OCI-LY3 (cell line): ENCODE measurements at regions not wholly inside any gene's neighbourhood (a gene's known extent, or its start where the extent isn't known, plus 50 kb on each side); places are given as distances from the start of the nearest gene placed in this dataset.

Experiments used
- H2AFZ ChIP-seq: fragments of 200-600, 300-600 bp; shearing (Covaris generic); 2 replicates; pipeline ENCODE4 v1.6.0; 2014; ENCODE audit warnings: antibody characterized with exemption, low read depth, low read length
- H3K27ac ChIP-seq: fragments of 200-600, 300-600 bp; sonication (generic); 2 replicates; pipeline ENCODE4 v1.5.1; 2014; ENCODE audit warnings: mild to moderate bottlenecking, low read length, moderate library complexity, mixed read lengths
- H3K27me3 ChIP-seq: fragments of 200-600, 300-600 bp; sonication (generic); 2 replicates; pipeline ENCODE4 v1.6.1; 2014; ENCODE audit warnings: low read depth, low read length, mixed read lengths
- H3K36me3 ChIP-seq: fragments of 200-600, 300-600 bp; sonication (generic); replicated peaks from 2 replicates; pipeline ENCODE3; 2014; ENCODE audit warnings: low read depth, low read length, mixed read lengths
- H3K4me1 ChIP-seq: fragments of 300-600, 200-600 bp; sonication (generic); 2 replicates; pipeline ENCODE4 v1.6.1; 2014; ENCODE audit warnings: low read length, mixed read lengths
- H3K4me2 ChIP-seq: fragments of 200-600, 300-600 bp; sonication (generic); 2 replicates; pipeline ENCODE4 v1.6.1; 2014; ENCODE audit warnings: low read length, mixed read lengths
- H3K4me3 ChIP-seq: fragments of 300-600, 200-600 bp; sonication (generic); 2 replicates; pipeline ENCODE4 v1.5.1; 2014; ENCODE audit warnings: antibody characterized with exemption, mild to moderate bottlenecking, low read length, moderate library complexity
- H3K79me2 ChIP-seq: fragments of 300-600, 200-600 bp; shearing (Covaris generic); 2 replicates; pipeline ENCODE4 v1.6.1; 2014; ENCODE audit warnings: mild to moderate bottlenecking, low read length, mixed read lengths
- H3K9ac ChIP-seq: fragments of 300-600, 200-600 bp; shearing (Covaris generic); 2 replicates; pipeline ENCODE4 v1.6.0; 2014; ENCODE audit warnings: mild to moderate bottlenecking, low read length, moderate library complexity
- H3K9me3 ChIP-seq: fragments of 200-600, 300-600 bp; shearing (Covaris generic); 2 replicates; pipeline ENCODE4 v1.6.1; 2014; ENCODE audit warnings: low read length, mixed read lengths; ENCODE audit not compliant: insufficient read depth
- H4K20me1 ChIP-seq: fragments of 200-600, 300-600 bp; sonication (generic); 2 replicates; pipeline ENCODE4 v1.6.1; 2016; ENCODE audit warnings: low read length, mixed read lengths; ENCODE audit not compliant: insufficient read depth
- CTCF ChIP-seq: fragments of 200-600, 300-600 bp; sonication (generic); IDR thresholded peaks from 2 replicates; pipeline ENCODE4 v1.5.1; 2014; ENCODE audit warnings: antibody characterized with exemption, low read length, low read depth
- EZH2phosphoT487 ChIP-seq: fragments of 200-600 bp; shearing (Covaris generic); IDR thresholded peaks from 2 replicates; pipeline ENCODE4 v1.6.1; 2018; ENCODE audit warnings: antibody characterized with exemption, mixed run types, low read depth

GRCh38 chr6:121748376-121748775, 312.9 kb downstream of the GJA1 start:
- H3K4me1 ChIP-seq = no peaks in the 10 kb centered on the region
- no peak overlapping the region for H3K4me3 ChIP-seq
- H3K4me2 ChIP-seq = no peak overlapping the region
- H3K36me3 ChIP-seq = no peaks in the 10 kb centered on the region
- no peaks in the 10 kb centered on the region for H3K9me3 ChIP-seq
- H3K27me3 ChIP-seq = no peaks in the 10 kb centered on the region
- TF ChIP-seq CTCF = no peak
- no peak for TF ChIP-seq EZH2phosphoT487
- H3K79me2 ChIP-seq = no peaks in the 10 kb centered on the region
- H4K20me1 ChIP-seq = no peaks in the 10 kb centered on the region
- no peak overlapping the region for H2AFZ ChIP-seq
- no peak overlapping the region for H3K9ac ChIP-seq
- no peak overlapping the region for H3K27ac ChIP-seq

- Histone ChIP-seq H3K27ac (no peak overlapping the region), H3K9ac (no peak overlapping the region), H3K4me3 (no peak overlapping the region), H3K79me2 (no peaks in the 10 kb centered on the region), H3K4me2 (no peak overlapping the region), H4K20me1 (no peaks in the 10 kb centered on the region), H3K36me3 (no peaks in the 10 kb centered on the region), H3K9me3 (no peaks in the 10 kb centered on the region), H3K4me1 (no peaks in the 10 kb centered on the region), H3K27me3 (no peaks in the 10 kb centered on the region), H2AFZ (no peak overlapping the region)
- no peak for TF ChIP-seq EZH2phosphoT487
- TF ChIP-seq CTCF = no peak
These were observed 313.4 kb downstream of the GJA1 start for GRCh38 chr6:121748850-121749249.

GRCh38 chr6:121755485-121755884, 320.0 kb downstream of the GJA1 start:
- Histone ChIP-seq H3K27ac (no peak overlapping the region), H3K4me3 (no peak overlapping the region), H2AFZ (no peak overlapping the region), H3K36me3 (no peaks in the 10 kb centered on the region), H4K20me1 (no peaks in the 10 kb centered on the region), H3K4me2 (no peak overlapping the region), H3K4me1 (no peaks in the 10 kb centered on the region), H3K9me3 (no peaks in the 10 kb centered on the region), H3K9ac (no peak overlapping the region), H3K79me2 (no peaks in the 10 kb centered on the region), H3K27me3 (no peaks in the 10 kb centered on the region)
- TF ChIP-seq EZH2phosphoT487 (no peak), CTCF (no peak)

GRCh38 chr6:121756666-121757065, 321.2 kb downstream of the GJA1 start:
- Histone ChIP-seq H3K79me2 (no peaks in the 10 kb centered on the region), H2AFZ (no peak overlapping the region), H3K4me1 (no peaks in the 10 kb centered on the region), H3K27me3 (no peaks in the 10 kb centered on the region), H3K4me3 (no peak overlapping the region), H4K20me1 (no peaks in the 10 kb centered on the region), H3K9ac (no peak overlapping the region), H3K9me3 (no peaks in the 10 kb centered on the region), H3K4me2 (no peak overlapping the region), H3K27ac (no peak overlapping the region), H3K36me3 (no peaks in the 10 kb centered on the region)
- no peak for TF ChIP-seq CTCF
- no peak for TF ChIP-seq EZH2phosphoT487
